Esophagus squamous epithelium (tissue), 4 donors: ENCODE measurements at regions not wholly inside any gene's neighbourhood (a gene's known extent, or its start where the extent isn't known, plus 50 kb on each side); places are given as distances from the start of the nearest gene placed in this dataset.

Source experiments
- POLR2A ChIP-seq, 4 donors: fragments of 450-650 bp; IDR thresholded peaks; one replicate each; pipeline ENCODE4 v1.6.1; 2017; ENCODE audit warnings: antibody characterized with exemption in 4 of 4, mild to moderate bottlenecking in 4 of 4, moderate library complexity in 3 of 4
- TF ChIP-seq, protein P1 (sequence below), 6 experiments: fragments of 450-650 bp in 4 of 6; fragments of 200-600 bp in 2 of 6; sonication (generic) in 2 of 6; IDR thresholded peaks; one replicate each; pipeline ENCODE4 v1.5.1; 2016 to 2019; ENCODE audit warnings: antibody characterized with exemption in 6 of 6, mild to moderate bottlenecking in 4 of 6, moderate library complexity in 4 of 6

DNA sequence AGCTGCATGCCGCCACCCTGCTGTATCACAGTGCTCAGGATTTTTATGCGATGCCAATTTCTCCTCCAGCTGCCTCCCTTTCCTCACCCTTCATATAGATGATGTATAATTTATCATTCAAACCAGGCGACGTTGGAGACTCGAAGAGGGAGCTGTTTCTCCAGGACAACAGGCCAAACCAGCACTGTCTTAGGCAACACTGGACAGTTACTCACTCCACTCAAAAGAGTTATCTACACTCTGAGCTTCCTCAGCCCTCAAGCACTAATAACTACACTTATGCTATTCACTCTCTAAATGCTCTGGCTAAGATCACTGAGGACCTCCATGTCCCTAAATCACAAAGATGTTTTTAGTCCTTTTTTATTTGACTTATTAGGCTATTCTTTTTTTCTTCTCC, 87.3 kb upstream of the RFC3 start:
- TF ChIP-seq, protein P1, sequence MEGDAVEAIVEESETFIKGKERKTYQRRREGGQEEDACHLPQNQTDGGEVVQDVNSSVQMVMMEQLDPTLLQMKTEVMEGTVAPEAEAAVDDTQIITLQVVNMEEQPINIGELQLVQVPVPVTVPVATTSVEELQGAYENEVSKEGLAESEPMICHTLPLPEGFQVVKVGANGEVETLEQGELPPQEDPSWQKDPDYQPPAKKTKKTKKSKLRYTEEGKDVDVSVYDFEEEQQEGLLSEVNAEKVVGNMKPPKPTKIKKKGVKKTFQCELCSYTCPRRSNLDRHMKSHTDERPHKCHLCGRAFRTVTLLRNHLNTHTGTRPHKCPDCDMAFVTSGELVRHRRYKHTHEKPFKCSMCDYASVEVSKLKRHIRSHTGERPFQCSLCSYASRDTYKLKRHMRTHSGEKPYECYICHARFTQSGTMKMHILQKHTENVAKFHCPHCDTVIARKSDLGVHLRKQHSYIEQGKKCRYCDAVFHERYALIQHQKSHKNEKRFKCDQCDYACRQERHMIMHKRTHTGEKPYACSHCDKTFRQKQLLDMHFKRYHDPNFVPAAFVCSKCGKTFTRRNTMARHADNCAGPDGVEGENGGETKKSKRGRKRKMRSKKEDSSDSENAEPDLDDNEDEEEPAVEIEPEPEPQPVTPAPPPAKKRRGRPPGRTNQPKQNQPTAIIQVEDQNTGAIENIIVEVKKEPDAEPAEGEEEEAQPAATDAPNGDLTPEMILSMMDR (IDR thresholded peaks at IDR 0.05): no peak
- no peak for TF ChIP-seq POLR2A (IDR thresholded peaks at IDR 0.05)
